Loucy (cell line): ENCODE measurements at regions not wholly inside any gene's neighbourhood (a gene's known extent, or its start where the extent isn't known, plus 50 kb on each side); places are given as distances from the start of the nearest gene placed in this dataset.

Experiments
- H2AFZ ChIP-seq: fragments of 200-600 bp; sonication (generic); 2 replicates; pipeline ENCODE4 v1.6.0; 2016; ENCODE audit warnings: antibody characterized with exemption, mild to moderate bottlenecking, low read length, moderate library complexity
- H3F3A ChIP-seq: fragments of 200-600 bp; 2 replicates; pipeline ENCODE4 v1.6.0; 2016; ENCODE audit warnings: antibody characterized with exemption, low read depth, mild to moderate bottlenecking
- H3K27me3 ChIP-seq: fragments of 200-600 bp; sonication (generic); 2 replicates; pipeline ENCODE4 v1.6.1; 2014; ENCODE audit warnings: low read length, mild to moderate bottlenecking; ENCODE audit not compliant: insufficient read depth, poor library complexity, severe bottlenecking
- H3K36me3 ChIP-seq: fragments of 200-600 bp; sonication (generic); 2 replicates; pipeline ENCODE4 v1.6.1; 2016; ENCODE audit warnings: low read length; ENCODE audit not compliant: insufficient read depth
- H3K4me1 ChIP-seq: fragments of 200-600 bp; sonication (generic); 2 replicates; pipeline ENCODE4 v1.5.1; 2014; ENCODE audit warnings: low read length, mild to moderate bottlenecking; ENCODE audit not compliant: insufficient read depth, poor library complexity, severe bottlenecking
- H3K4me2 ChIP-seq: fragments of 200-600 bp; sonication (generic); 2 replicates; pipeline ENCODE4 v1.6.0; 2014; ENCODE audit warnings: antibody characterized with exemption, low read length, low read depth, mild to moderate bottlenecking; ENCODE audit not compliant: poor library complexity, severe bottlenecking
- H3K4me3 ChIP-seq: fragments of 200-600 bp; sonication (generic); 2 replicates; pipeline ENCODE4 v1.5.1; 2014; ENCODE audit warnings: low read length, mild to moderate bottlenecking, mixed read lengths; ENCODE audit not compliant: poor library complexity, severe bottlenecking
- H3K79me2 ChIP-seq: fragments of 200-600 bp; sonication (generic); 2 replicates; pipeline ENCODE4 v1.6.1; 2014; ENCODE audit warnings: low read length; ENCODE audit not compliant: insufficient read depth
- H3K9ac ChIP-seq: fragments of 200-600 bp; sonication (generic); 2 replicates; pipeline ENCODE4 v1.6.0; 2014; ENCODE audit warnings: mild to moderate bottlenecking, low read depth, low read length, moderate library complexity; ENCODE audit not compliant: poor library complexity, severe bottlenecking
- H3K9me2 ChIP-seq: fragments of 200-600 bp; sonication (generic); replicated peaks from 2 replicates; pipeline ENCODE4 v1.6.1; 2016; ENCODE audit warnings: low read depth, low read length, mixed read lengths
- H3K9me3 ChIP-seq: fragments of 200-600 bp; sonication (generic); 2 replicates; pipeline ENCODE4 v1.6.1; 2014; ENCODE audit warnings: mild to moderate bottlenecking, antibody characterized with exemption, low read length, low read depth; ENCODE audit not compliant: insufficient read depth
- H4K20me1 ChIP-seq: fragments of 200-600 bp; sonication (generic); 2 replicates; pipeline ENCODE4 v1.6.0; 2014; ENCODE audit warnings: antibody characterized with exemption, low read length, mild to moderate bottlenecking; ENCODE audit not compliant: insufficient read depth, poor library complexity, severe bottlenecking
- EZH2phosphoT487 ChIP-seq: fragments of 200-600 bp; IDR thresholded peaks from 2 replicates; pipeline ENCODE4 v1.6.1; 2018; ENCODE audit warnings: antibody characterized with exemption, mild to moderate bottlenecking, moderate library complexity, borderline replicate concordance
- TF ChIP-seq, protein P1 (sequence below): fragments of 200-600 bp; sonication (generic); conservative IDR thresholded peaks from 2 replicates; pipeline ENCODE4 v1.5.1; 2014; ENCODE audit warnings: mild to moderate bottlenecking, antibody characterized with exemption, low read length

DNA sequence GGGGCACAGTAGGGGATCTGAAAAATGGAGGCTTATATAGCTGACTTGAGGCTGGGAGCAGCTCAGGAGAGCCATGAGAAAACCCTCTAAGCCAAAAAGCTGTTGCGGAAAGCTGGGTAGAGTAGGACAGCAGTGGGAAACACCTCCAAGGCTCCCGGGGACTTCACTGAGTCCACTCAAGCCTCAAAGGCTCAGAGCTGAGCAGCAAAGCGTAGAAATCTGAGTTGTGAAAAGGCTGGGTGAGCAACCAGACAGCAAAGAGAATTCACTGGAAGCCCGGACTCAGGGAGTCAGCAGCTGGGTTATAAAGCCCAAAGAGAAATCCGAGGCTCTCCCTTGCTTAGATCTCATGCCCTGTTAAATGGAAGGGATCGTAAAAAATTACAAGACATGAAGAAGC is 905.0 kb downstream of the EFNB2 start:
- Histone ChIP-seq H3K4me1 (no peaks in the 10 kb centered on the region), H3K9me2 (no peaks in the 10 kb centered on the region), H3K9me3 (no peaks in the 10 kb centered on the region), H3K9ac (no peak overlapping the region), H3K4me3 (no peak overlapping the region), H3K36me3 (no peaks in the 10 kb centered on the region), H2AFZ (no peak overlapping the region), H3K79me2 (no peaks in the 10 kb centered on the region), H3F3A (no peaks in the 10 kb centered on the region), H3K27me3 (no peaks in the 10 kb centered on the region), H4K20me1 (no peaks in the 10 kb centered on the region), H3K4me2 (no peak overlapping the region)
- TF ChIP-seq, protein P1, sequence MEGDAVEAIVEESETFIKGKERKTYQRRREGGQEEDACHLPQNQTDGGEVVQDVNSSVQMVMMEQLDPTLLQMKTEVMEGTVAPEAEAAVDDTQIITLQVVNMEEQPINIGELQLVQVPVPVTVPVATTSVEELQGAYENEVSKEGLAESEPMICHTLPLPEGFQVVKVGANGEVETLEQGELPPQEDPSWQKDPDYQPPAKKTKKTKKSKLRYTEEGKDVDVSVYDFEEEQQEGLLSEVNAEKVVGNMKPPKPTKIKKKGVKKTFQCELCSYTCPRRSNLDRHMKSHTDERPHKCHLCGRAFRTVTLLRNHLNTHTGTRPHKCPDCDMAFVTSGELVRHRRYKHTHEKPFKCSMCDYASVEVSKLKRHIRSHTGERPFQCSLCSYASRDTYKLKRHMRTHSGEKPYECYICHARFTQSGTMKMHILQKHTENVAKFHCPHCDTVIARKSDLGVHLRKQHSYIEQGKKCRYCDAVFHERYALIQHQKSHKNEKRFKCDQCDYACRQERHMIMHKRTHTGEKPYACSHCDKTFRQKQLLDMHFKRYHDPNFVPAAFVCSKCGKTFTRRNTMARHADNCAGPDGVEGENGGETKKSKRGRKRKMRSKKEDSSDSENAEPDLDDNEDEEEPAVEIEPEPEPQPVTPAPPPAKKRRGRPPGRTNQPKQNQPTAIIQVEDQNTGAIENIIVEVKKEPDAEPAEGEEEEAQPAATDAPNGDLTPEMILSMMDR: no peak
- no peak for TF ChIP-seq EZH2phosphoT487

- TF ChIP-seq, protein P1: no peak
- TF ChIP-seq EZH2phosphoT487: no peak
- H3K4me3 ChIP-seq: no peak overlapping the region
- H3F3A ChIP-seq: no peaks in the 10 kb centered on the region
- H3K36me3 ChIP-seq: no peaks in the 10 kb centered on the region
- H3K9ac ChIP-seq: no peak overlapping the region
- H3K9me2 ChIP-seq: no peaks in the 10 kb centered on the region
- H3K9me3 ChIP-seq: no peaks in the 10 kb centered on the region
- H4K20me1 ChIP-seq: no peaks in the 10 kb centered on the region
- no peak overlapping the region for H2AFZ ChIP-seq
- H3K4me2 ChIP-seq: no peak overlapping the region
- no peaks in the 10 kb centered on the region for H3K27me3 ChIP-seq
- H3K79me2 ChIP-seq: no peaks in the 10 kb centered on the region
- no peaks in the 10 kb centered on the region for H3K4me1 ChIP-seq
These were observed 908.2 kb downstream of the EFNB2 start for GRCh38 chr13:105627270-105627669.

DNA sequence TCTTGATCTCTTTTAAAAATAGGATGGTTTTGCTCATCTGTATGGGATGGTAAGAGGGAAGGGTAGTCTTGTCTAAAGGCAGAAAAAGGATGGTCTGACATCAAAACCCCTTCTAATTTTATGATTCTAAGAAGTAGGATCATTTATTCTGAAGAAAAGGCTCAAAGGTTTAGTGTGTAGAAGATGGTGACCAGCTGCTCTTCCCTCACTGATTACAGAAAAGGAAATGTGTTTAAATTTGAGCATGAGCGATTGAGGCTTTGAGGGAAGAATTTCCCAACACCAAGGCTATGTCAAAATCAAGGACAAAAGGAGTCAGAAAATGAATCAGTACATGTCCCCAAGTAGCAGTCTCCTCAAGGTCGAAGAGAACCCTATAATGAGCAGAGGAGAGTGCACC is 909.8 kb downstream of the EFNB2 start:
- no peak for TF ChIP-seq EZH2phosphoT487
- TF ChIP-seq, protein P1: no peak
- Histone ChIP-seq H3K27me3 (no peaks in the 10 kb centered on the region), H3F3A (no peaks in the 10 kb centered on the region), H3K9me2 (no peaks in the 10 kb centered on the region), H3K9me3 (no peaks in the 10 kb centered on the region), H3K4me1 (no peaks in the 10 kb centered on the region), H3K9ac (no peak overlapping the region), H3K79me2 (no peaks in the 10 kb centered on the region), H3K36me3 (no peaks in the 10 kb centered on the region), H3K4me2 (no peak overlapping the region), H4K20me1 (no peaks in the 10 kb centered on the region), H2AFZ (no peak overlapping the region), H3K4me3 (no peak overlapping the region)
